GM18511 (cell line): ENCODE measurements at regions not wholly inside any gene's neighbourhood (a gene's known extent, or its start where the extent isn't known, plus 50 kb on each side); places are given as distances from the start of the nearest gene placed in this dataset.

ENCODE experiments used
- ATAC-seq: cut with Tn5 transposase; IDR thresholded peaks from one replicate; pipeline ENCODE4 v1.9.1; 2021; ENCODE audit warnings: mild to moderate bottlenecking, moderate library complexity; ENCODE audit not compliant: unreplicated experiment

GRCh38 chr10:44476409-44477045 is 91.6 kb upstream of the CXCL12 start:
- no peak for ATAC-seq

- ATAC-seq, result no peak
These were observed 92.1 kb upstream of the CXCL12 start for GRCh38 chr10:44477046-44477425.

GRCh38 chr10:44478040-44478439 is 93.1 kb upstream of the CXCL12 start:
- no peak for ATAC-seq

- no peak for ATAC-seq
These were observed 94.2 kb upstream of the CXCL12 start for GRCh38 chr10:44478876-44479705.

GRCh38 chr10:44492678-44493077 is 107.8 kb upstream of the CXCL12 start:
- no peak for ATAC-seq

- no peak for ATAC-seq
These were observed 113.3 kb upstream of the CXCL12 start for GRCh38 chr10:44498222-44498621.

GRCh38 chr10:44500451-44500850 is 115.6 kb upstream of the CXCL12 start:
- no peak for ATAC-seq

- no peak for ATAC-seq
These were observed 121.5 kb upstream of the CXCL12 start for GRCh38 chr10:44506386-44506785.

GRCh38 chr10:44510379-44511115 is 125.7 kb upstream of the CXCL12 start:
- no peak for ATAC-seq

- ATAC-seq, result no peak
These were observed 126.3 kb upstream of the CXCL12 start for GRCh38 chr10:44511166-44511565.

- ATAC-seq, result no peak
These were observed 126.7 kb upstream of the CXCL12 start for GRCh38 chr10:44511601-44512000.

- no peak for ATAC-seq
These were observed 127.6 kb upstream of the CXCL12 start for GRCh38 chr10:44512431-44513022.

GRCh38 chr10:44513591-44513990 is 128.7 kb upstream of the CXCL12 start:
- ATAC-seq, result no peak

- no peak for ATAC-seq
These were observed 132.0 kb upstream of the CXCL12 start for GRCh38 chr10:44516891-44517290.

- ATAC-seq, result no peak
These were observed 132.7 kb upstream of the CXCL12 start for GRCh38 chr10:44517635-44518034.

GRCh38 chr10:44519361-44519760 is 134.5 kb upstream of the CXCL12 start:
- no peak for ATAC-seq

- ATAC-seq, result no peak
These were observed 135.8 kb upstream of the CXCL12 start for GRCh38 chr10:44520651-44521050.

- ATAC-seq, result no peak
These were observed 154.3 kb upstream of the CXCL12 start for GRCh38 chr10:44539178-44539577.

- no peak for ATAC-seq
These were observed 167.8 kb upstream of the CXCL12 start for GRCh38 chr10:44552726-44553125.

- ATAC-seq, result no peak
These were observed 172.8 kb upstream of the CXCL12 start for GRCh38 chr10:44557596-44558191.

- no peak for ATAC-seq
These were observed 173.6 kb upstream of the CXCL12 start for GRCh38 chr10:44558521-44558920.
